Type B pancreatic cell (in vitro differentiated cells): ENCODE measurements at regions not wholly inside any gene's neighbourhood (a gene's known extent, or its start where the extent isn't known, plus 50 kb on each side); places are given as distances from the start of the nearest gene placed in this dataset.

Source experiments
- DNase-seq: peaks from one replicate; pipeline ENCODE4 v3.0.0; 2021; ENCODE audit warnings: mixed read lengths; ENCODE audit not compliant: unreplicated experiment; ENCODE audit errors: extremely low spot score
- H3K27ac Mint-ChIP-seq: 2 replicates; pipeline ENCODE4 v1.8.0; 2021; ENCODE audit warnings: mild to moderate bottlenecking, mixed read lengths
- H3K27me3 Mint-ChIP-seq: 2 replicates; pipeline ENCODE4 v1.8.0; 2021; ENCODE audit warnings: mixed read lengths
- H3K36me3 Mint-ChIP-seq: 2 replicates; pipeline ENCODE4 v1.8.0; 2021; ENCODE audit warnings: mixed read lengths
- H3K4me1 Mint-ChIP-seq: one replicate; pipeline ENCODE4 v1.8.0; 2021; ENCODE audit warnings: mixed read lengths; ENCODE audit not compliant: unreplicated experiment
- H3K4me3 Mint-ChIP-seq: 2 replicates; pipeline ENCODE4 v1.8.0; 2021; ENCODE audit warnings: mild to moderate bottlenecking, mixed read lengths
- H3K9me3 Mint-ChIP-seq: 2 replicates; pipeline ENCODE4 v1.8.0; 2021; ENCODE audit warnings: mixed read lengths
- TF ChIP-seq, protein P1 (sequence below): fragments of 200-600 bp; sonication (generic); conservative IDR thresholded peaks from 2 replicates; pipeline ENCODE4 v1.5.0; 2021; ENCODE audit warnings: antibody characterized with exemption, mild to moderate bottlenecking

- DNase-seq: no peak
- TF ChIP-seq, protein P1, sequence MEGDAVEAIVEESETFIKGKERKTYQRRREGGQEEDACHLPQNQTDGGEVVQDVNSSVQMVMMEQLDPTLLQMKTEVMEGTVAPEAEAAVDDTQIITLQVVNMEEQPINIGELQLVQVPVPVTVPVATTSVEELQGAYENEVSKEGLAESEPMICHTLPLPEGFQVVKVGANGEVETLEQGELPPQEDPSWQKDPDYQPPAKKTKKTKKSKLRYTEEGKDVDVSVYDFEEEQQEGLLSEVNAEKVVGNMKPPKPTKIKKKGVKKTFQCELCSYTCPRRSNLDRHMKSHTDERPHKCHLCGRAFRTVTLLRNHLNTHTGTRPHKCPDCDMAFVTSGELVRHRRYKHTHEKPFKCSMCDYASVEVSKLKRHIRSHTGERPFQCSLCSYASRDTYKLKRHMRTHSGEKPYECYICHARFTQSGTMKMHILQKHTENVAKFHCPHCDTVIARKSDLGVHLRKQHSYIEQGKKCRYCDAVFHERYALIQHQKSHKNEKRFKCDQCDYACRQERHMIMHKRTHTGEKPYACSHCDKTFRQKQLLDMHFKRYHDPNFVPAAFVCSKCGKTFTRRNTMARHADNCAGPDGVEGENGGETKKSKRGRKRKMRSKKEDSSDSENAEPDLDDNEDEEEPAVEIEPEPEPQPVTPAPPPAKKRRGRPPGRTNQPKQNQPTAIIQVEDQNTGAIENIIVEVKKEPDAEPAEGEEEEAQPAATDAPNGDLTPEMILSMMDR: no peak
- peaks cover 17% of the 10 kb centered on the region for H3K27me3 Mint-ChIP-seq
- H3K4me3 Mint-ChIP-seq: no peak overlapping the region
- no peak overlapping the region for H3K27ac Mint-ChIP-seq
- no peaks in the 10 kb centered on the region for H3K4me1 Mint-ChIP-seq
- no peaks in the 10 kb centered on the region for H3K36me3 Mint-ChIP-seq
- H3K9me3 Mint-ChIP-seq: no peaks in the 10 kb centered on the region
Measured at GRCh38 chr19:31974290-31974689, 371.1 kb upstream of the ZNF507 start.

- no peak for DNase-seq
- Mint-ChIP-seq H3K36me3 (no peaks in the 10 kb centered on the region), H3K27me3 (peaks cover 16% of the 10 kb centered on the region), H3K27ac (no peak overlapping the region), H3K9me3 (no peaks in the 10 kb centered on the region), H3K4me3 (no peak overlapping the region), H3K4me1 (no peaks in the 10 kb centered on the region)
- TF ChIP-seq, protein P1: no peak
Measured at GRCh38 chr19:31974941-31975340, 370.5 kb upstream of the ZNF507 start.

GRCh38 chr19:31975461-31975860 is 369.9 kb upstream of the ZNF507 start:
- H3K27ac Mint-ChIP-seq: no peak overlapping the region
- H3K9me3 Mint-ChIP-seq: no peaks in the 10 kb centered on the region
- peaks cover 13% of the 10 kb centered on the region for H3K27me3 Mint-ChIP-seq
- no peak overlapping the region for H3K4me3 Mint-ChIP-seq
- H3K36me3 Mint-ChIP-seq: no peaks in the 10 kb centered on the region
- TF ChIP-seq, protein P1: no peak
- peak; percentile 43 for DNase-seq
- no peaks in the 10 kb centered on the region for H3K4me1 Mint-ChIP-seq

DNA sequence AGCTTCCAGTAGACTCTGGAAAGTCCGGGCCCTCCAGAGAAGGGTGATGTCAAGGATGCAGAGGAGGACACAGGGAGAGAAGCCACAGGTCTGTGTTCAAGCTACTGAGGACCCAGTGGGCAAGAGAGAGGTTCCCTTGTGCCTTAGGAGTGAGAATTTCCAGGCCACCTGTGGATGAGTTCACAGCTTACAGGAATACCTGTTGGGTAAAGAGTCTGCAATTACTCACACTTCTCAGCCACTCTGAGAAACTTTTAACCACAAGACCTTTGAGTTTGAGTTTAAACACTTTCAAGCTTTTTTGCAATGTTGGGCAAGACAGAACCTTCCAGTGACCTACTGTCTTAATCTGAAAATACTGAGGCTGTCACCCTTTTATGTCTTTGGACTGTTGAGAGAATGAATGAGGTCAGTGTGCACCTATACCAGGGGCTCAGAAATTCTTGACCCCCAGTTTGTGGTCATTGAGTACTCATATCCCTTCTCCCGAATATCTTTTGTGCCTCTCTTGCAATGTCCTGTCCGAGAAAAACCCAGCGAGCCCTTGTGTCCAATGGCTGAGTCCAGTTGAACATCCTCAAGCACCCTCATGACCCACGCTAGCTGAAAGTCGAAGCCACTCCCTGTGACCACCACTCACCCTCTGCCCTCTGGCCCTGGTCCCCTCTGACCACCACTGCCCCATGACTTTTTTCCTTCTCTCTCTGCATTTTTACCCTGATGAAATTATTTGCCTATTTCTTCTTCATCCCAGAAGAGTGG is 368.5 kb upstream of the ZNF507 start:
- H3K9me3 Mint-ChIP-seq: no peaks in the 10 kb centered on the region
- DNase-seq: peak; percentile 22
- H3K4me3 Mint-ChIP-seq: no peak overlapping the region
- peaks cover 13% of the 10 kb centered on the region for H3K27me3 Mint-ChIP-seq
- TF ChIP-seq, protein P1: no peak
- H3K27ac Mint-ChIP-seq: no peak overlapping the region
- H3K4me1 Mint-ChIP-seq: no peaks in the 10 kb centered on the region
- H3K36me3 Mint-ChIP-seq: no peaks in the 10 kb centered on the region

DNA sequence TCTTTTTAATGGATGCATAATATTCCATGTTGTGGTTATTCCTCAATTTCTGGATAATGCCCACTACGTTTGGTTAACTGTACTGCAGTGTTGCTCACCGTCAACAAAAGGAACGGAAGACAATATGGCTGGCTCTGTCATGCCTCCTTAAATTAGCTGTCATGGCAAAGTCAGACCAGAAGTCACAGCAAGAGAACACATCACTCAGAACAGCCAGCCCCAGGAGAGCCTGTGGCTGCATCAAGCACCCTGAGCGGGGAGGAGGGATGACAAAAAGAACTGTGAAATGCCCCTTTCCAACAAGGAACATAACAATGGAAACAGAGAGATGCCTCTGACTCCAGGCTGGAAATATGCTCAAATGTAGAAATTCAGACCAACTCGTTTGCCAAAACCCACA is 366.0 kb upstream of the ZNF507 start:
- Mint-ChIP-seq H3K27me3 (peaks cover 11% of the 10 kb centered on the region), H3K9me3 (no peaks in the 10 kb centered on the region), H3K4me3 (no peak overlapping the region), H3K4me1 (no peaks in the 10 kb centered on the region), H3K36me3 (no peaks in the 10 kb centered on the region), H3K27ac (no peak overlapping the region)
- TF ChIP-seq, protein P1: no peak
- DNase-seq: peak; percentile 25
